OCI-LY1 (cell line): ENCODE measurements at regions not wholly inside any gene's neighbourhood (a gene's known extent, or its start where the extent isn't known, plus 50 kb on each side); places are given as distances from the start of the nearest gene placed in this dataset.

Source experiments
- H2AFZ ChIP-seq: fragments of 200-600 bp; sonication (generic), shearing (Covaris generic); 2 replicates; pipeline ENCODE4 v1.6.0; 2014; ENCODE audit warnings: antibody characterized with exemption, mild to moderate bottlenecking, low read length
- H3F3A ChIP-seq: fragments of 200-600 bp; sonication (generic), shearing (Covaris generic); 2 replicates; pipeline ENCODE4 v1.6.0; 2014; ENCODE audit warnings: mild to moderate bottlenecking, antibody characterized with exemption, low read length, moderate library complexity; ENCODE audit not compliant: insufficient read depth
- H3K27ac ChIP-seq: fragments of 200-600 bp; sonication (generic); 2 replicates; pipeline ENCODE4 v1.5.1; 2014; ENCODE audit warnings: low read length, mixed run types, mild to moderate bottlenecking, low read depth; ENCODE audit not compliant: poor library complexity, severe bottlenecking
- H3K27me3 ChIP-seq: fragments of 200-600 bp; sonication (generic); 2 replicates; pipeline ENCODE4 v1.6.0; 2014; ENCODE audit warnings: antibody characterized with exemption, mild to moderate bottlenecking, low read length, moderate library complexity; ENCODE audit not compliant: insufficient read depth
- H3K36me3 ChIP-seq: fragments of 200-600 bp; sonication (generic); 2 replicates; pipeline ENCODE4 v1.6.1; 2014; ENCODE audit warnings: mild to moderate bottlenecking, antibody characterized with exemption, low read length, moderate library complexity, mixed read lengths; ENCODE audit not compliant: insufficient read depth
- H3K4me1 ChIP-seq: fragments of 200-600 bp; sonication (generic); 2 replicates; pipeline ENCODE4 v1.5.1; 2014; ENCODE audit warnings: mild to moderate bottlenecking, low read length, moderate library complexity; ENCODE audit not compliant: insufficient read depth, severe bottlenecking
- H3K4me2 ChIP-seq: fragments of 200-600 bp; sonication (generic), shearing (Covaris generic); 2 replicates; pipeline ENCODE4 v1.6.1; 2014; ENCODE audit warnings: low read length
- H3K4me3 ChIP-seq: fragments of 200-600 bp; sonication (generic); 2 replicates; pipeline ENCODE4 v1.5.1; 2014; ENCODE audit warnings: low read length, low read depth, mild to moderate bottlenecking, mixed read lengths; ENCODE audit not compliant: poor library complexity, severe bottlenecking
- H3K79me2 ChIP-seq: fragments of 200-600 bp; shearing (Covaris generic); 2 replicates; pipeline ENCODE4 v1.6.1; 2016; ENCODE audit warnings: mixed run types, low read length, mixed read lengths; ENCODE audit not compliant: insufficient read depth
- H3K9ac ChIP-seq: fragments of 200-600 bp; sonication (generic), shearing (Covaris generic); 2 replicates; pipeline ENCODE4 v1.6.1; 2014; ENCODE audit warnings: mild to moderate bottlenecking, low read length, mixed read lengths
- H3K9me2 ChIP-seq: fragments of 200-600 bp; sonication (generic), shearing (Covaris generic); 2 replicates; pipeline ENCODE4 v1.6.1; 2014; ENCODE audit warnings: low read depth, mild to moderate bottlenecking, low read length, mixed read lengths
- H3K9me3 ChIP-seq: fragments of 200-600 bp; shearing (Covaris generic); 2 replicates; pipeline ENCODE4 v1.6.1; 2014; ENCODE audit warnings: low read length, mixed read lengths
- H4K20me1 ChIP-seq: fragments of 200-600 bp; sonication (generic), shearing (Covaris generic); 2 replicates; pipeline ENCODE4 v1.6.0; 2016; ENCODE audit warnings: mild to moderate bottlenecking, low read length; ENCODE audit not compliant: insufficient read depth
- CTCF ChIP-seq: fragments of 200-600 bp; sonication (generic), shearing (Covaris generic); IDR thresholded peaks from 2 replicates; pipeline ENCODE4 v1.5.1; 2017; ENCODE audit warnings: mild to moderate bottlenecking, antibody characterized with exemption, low read length, moderate library complexity, mixed read lengths
- EZH2 ChIP-seq: fragments of 200-600 bp; sonication (generic), shearing (Covaris generic); IDR thresholded peaks from 2 replicates; pipeline ENCODE4 v1.8.0; 2017; ENCODE audit warnings: borderline replicate concordance, mixed run types, mild to moderate bottlenecking, antibody characterized with exemption, low read length, moderate library complexity, mixed read lengths

- Histone ChIP-seq H2AFZ (no peak overlapping the region), H3K27ac (no peak overlapping the region), H3K79me2 (no peaks in the 10 kb centered on the region), H3F3A (no peaks in the 10 kb centered on the region), H3K4me2 (no peak overlapping the region), H3K27me3 (no peaks in the 10 kb centered on the region), H3K9ac (no peak overlapping the region), H3K4me3 (no peak overlapping the region), H3K36me3 (no peaks in the 10 kb centered on the region), H3K9me2 (no peaks in the 10 kb centered on the region), H3K4me1 (no peaks in the 10 kb centered on the region), H3K9me3 (no peaks in the 10 kb centered on the region), H4K20me1 (no peaks in the 10 kb centered on the region)
- TF ChIP-seq EZH2 (no peak), CTCF (no peak)
These were observed 357.5 kb downstream of the PTPRU start for GRCh38 chr1:29593601-29594382.

GRCh38 chr1:29592731-29593130, 356.4 kb downstream of the PTPRU start:
- no peaks in the 10 kb centered on the region for H3K79me2 ChIP-seq
- H3K9me2 ChIP-seq = no peaks in the 10 kb centered on the region
- H4K20me1 ChIP-seq = no peaks in the 10 kb centered on the region
- no peak overlapping the region for H3K27ac ChIP-seq
- no peak overlapping the region for H3K4me2 ChIP-seq
- no peak for TF ChIP-seq CTCF
- no peak for TF ChIP-seq EZH2
- H3K4me1 ChIP-seq = no peaks in the 10 kb centered on the region
- H3K9ac ChIP-seq = no peak overlapping the region
- no peaks in the 10 kb centered on the region for H3K36me3 ChIP-seq
- 0 out of 2 replicates have a peak, but pooled peaks cover under 1% of the 10 kb centered on the region for H3K27me3 ChIP-seq
- no peaks in the 10 kb centered on the region for H3K9me3 ChIP-seq
- H3F3A ChIP-seq = no peaks in the 10 kb centered on the region
- no peak overlapping the region for H2AFZ ChIP-seq
- H3K4me3 ChIP-seq = no peak overlapping the region

- no peaks in the 10 kb centered on the region for H4K20me1 ChIP-seq
- H3K27me3 ChIP-seq = 0 out of 2 replicates have a peak, but pooled peaks cover 6% of the 10 kb centered on the region
- no peaks in the 10 kb centered on the region for H3K36me3 ChIP-seq
- no peaks in the 10 kb centered on the region for H3F3A ChIP-seq
- H3K4me1 ChIP-seq = no peaks in the 10 kb centered on the region
- no peaks in the 10 kb centered on the region for H3K9me3 ChIP-seq
- no peak overlapping the region for H2AFZ ChIP-seq
- H3K4me3 ChIP-seq = no peak overlapping the region
- no peak overlapping the region for H3K9ac ChIP-seq
- TF ChIP-seq CTCF (no peak), EZH2 (no peak)
- H3K4me2 ChIP-seq = no peak overlapping the region
- H3K79me2 ChIP-seq = no peaks in the 10 kb centered on the region
- no peaks in the 10 kb centered on the region for H3K9me2 ChIP-seq
- no peak overlapping the region for H3K27ac ChIP-seq
These were observed 355.9 kb downstream of the PTPRU start for GRCh38 chr1:29592261-29592615.
